ENCODE measurements at regions not wholly inside any gene's neighbourhood (a gene's known extent, or its start where the extent isn't known, plus 50 kb on each side); places are given as distances from the start of the nearest gene placed in this dataset.
A peak's percentile ranks its signal among the peaks of the same experiment; 100 is the strongest.

DNA sequence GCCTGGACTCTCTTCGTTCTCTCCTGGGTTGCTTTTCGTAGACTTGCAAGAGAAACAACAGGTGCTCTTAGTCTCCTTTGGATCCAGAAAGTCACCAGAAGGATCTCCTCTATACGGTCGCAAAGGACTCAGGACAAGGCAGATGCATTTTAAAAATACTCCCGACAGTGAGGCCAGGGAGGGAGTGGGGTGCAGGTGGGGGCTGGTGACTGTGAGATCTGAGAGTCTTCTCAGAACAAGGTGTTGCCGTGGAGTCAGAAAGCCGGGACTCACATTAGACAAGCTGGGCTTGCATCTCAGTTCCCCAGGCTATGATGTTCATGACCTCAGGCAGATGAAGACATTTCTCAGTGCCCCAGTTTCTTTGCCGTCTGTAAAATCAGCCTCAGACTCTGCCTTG lies 507.2 kb downstream of the TCERG1L start:
- ChIA-PET CTCF (no interaction called here), POLR2A (ENCODE audit: unreplicated experiment) (no interaction called here)
- H3K9me1 ChIP-seq (ENCODE audit: insufficient read depth, low read length) = no peaks in the 10 kb centered on the region
- no peak for ATAC-seq (ENCODE audit: low read depth)
- H3K4ac ChIP-seq (ENCODE audit: low read depth, low read length) = no peak overlapping the region
- H3K27ac ChIP-seq (ENCODE audit: insufficient read depth, low read length) = no peak overlapping the region
- intact Hi-C loops (cut with micrococcal nuclease) = no loop called here
- no peak overlapping the region for H3K14ac ChIP-seq (replicated peaks; ENCODE audit: low read depth, low read length)
- no peaks in the 10 kb centered on the region for H4K20me1 ChIP-seq (ENCODE audit: insufficient read depth, low read length)
- H3K56ac ChIP-seq (ENCODE audit: extremely low read depth, insufficient read depth, low read length) = no peak overlapping the region
- no peak overlapping the region for H4K91ac ChIP-seq (ENCODE audit: insufficient read depth, low read depth, low read length)
- H3K18ac ChIP-seq (ENCODE audit: low read depth, low read length) = no peak overlapping the region
- no peak overlapping the region for H3K4me3 ChIP-seq (ENCODE audit: insufficient read depth, low read depth, low read length)
- H2BK20ac ChIP-seq (ENCODE audit: low read depth, low read length) = no peak overlapping the region
- H2BK5ac ChIP-seq (ENCODE audit: low read depth, low read length, poor library complexity, severe bottlenecking) = no peak overlapping the region
- H3K9me3 ChIP-seq (ENCODE audit: control insufficient read depth, insufficient read depth, low read length) = peaks cover 47% of the 10 kb centered on the region
- H3K36me3 ChIP-seq (ENCODE audit: control insufficient read depth, insufficient read depth, low read length) = no peaks in the 10 kb centered on the region
- no CpG with 5 or more reads among the region's 8 CpGs for WGBS, 2 experiments (ENCODE audit: extremely low coverage in 2 of 2, insufficient read length in 1 of 2)
- no peak overlapping the region for H2BK120ac ChIP-seq (ENCODE audit: low read depth, low read length)
- H3K4me1 ChIP-seq (ENCODE audit: control insufficient read depth, insufficient read depth, low read length) = no peaks in the 10 kb centered on the region
- BruUV-seq (replicated peaks) = no TSS peak
- dilution Hi-C loops (cut with HindIII; ENCODE audit: low sequenced_read_pairs, unreplicated experiment) = no loop called here
- in situ Hi-C loops (cut with MboI; ENCODE audit: low sequenced_read_pairs) = no loop called here
- H2AK9ac ChIP-seq (replicated peaks; ENCODE audit: low read depth, low read length, poor library complexity) = no peak overlapping the region
- H3K23ac ChIP-seq (ENCODE audit: low read depth, low read length) = no peak overlapping the region
- TF ChIP-seq MAFK (IDR thresholded peaks at IDR 0.05; ENCODE audit: low read depth, low read length) = no peak
- TF ChIP-seq RFX5 (IDR thresholded peaks at IDR 0.05; ENCODE audit: low read depth, low read length) = no peak
- no peak for TF ChIP-seq CEBPB (IDR thresholded peaks at IDR 0.05; ENCODE audit: low read depth, low read length)
- TF ChIP-seq, protein P1, sequence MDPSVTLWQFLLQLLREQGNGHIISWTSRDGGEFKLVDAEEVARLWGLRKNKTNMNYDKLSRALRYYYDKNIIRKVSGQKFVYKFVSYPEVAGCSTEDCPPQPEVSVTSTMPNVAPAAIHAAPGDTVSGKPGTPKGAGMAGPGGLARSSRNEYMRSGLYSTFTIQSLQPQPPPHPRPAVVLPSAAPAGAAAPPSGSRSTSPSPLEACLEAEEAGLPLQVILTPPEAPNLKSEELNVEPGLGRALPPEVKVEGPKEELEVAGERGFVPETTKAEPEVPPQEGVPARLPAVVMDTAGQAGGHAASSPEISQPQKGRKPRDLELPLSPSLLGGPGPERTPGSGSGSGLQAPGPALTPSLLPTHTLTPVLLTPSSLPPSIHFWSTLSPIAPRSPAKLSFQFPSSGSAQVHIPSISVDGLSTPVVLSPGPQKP (IDR thresholded peaks at IDR 0.05; ENCODE audit: borderline replicate concordance, low read depth, low read length) = no peak
- TF ChIP-seq, protein P2, sequence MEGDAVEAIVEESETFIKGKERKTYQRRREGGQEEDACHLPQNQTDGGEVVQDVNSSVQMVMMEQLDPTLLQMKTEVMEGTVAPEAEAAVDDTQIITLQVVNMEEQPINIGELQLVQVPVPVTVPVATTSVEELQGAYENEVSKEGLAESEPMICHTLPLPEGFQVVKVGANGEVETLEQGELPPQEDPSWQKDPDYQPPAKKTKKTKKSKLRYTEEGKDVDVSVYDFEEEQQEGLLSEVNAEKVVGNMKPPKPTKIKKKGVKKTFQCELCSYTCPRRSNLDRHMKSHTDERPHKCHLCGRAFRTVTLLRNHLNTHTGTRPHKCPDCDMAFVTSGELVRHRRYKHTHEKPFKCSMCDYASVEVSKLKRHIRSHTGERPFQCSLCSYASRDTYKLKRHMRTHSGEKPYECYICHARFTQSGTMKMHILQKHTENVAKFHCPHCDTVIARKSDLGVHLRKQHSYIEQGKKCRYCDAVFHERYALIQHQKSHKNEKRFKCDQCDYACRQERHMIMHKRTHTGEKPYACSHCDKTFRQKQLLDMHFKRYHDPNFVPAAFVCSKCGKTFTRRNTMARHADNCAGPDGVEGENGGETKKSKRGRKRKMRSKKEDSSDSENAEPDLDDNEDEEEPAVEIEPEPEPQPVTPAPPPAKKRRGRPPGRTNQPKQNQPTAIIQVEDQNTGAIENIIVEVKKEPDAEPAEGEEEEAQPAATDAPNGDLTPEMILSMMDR (conservative IDR thresholded peaks at IDR 0.05; ENCODE audit: low read depth, low read length) = no peak
- TF ChIP-seq RAD21 (IDR thresholded peaks at IDR 0.05; ENCODE audit: low read length) = no peak
- TF ChIP-seq FOS (IDR thresholded peaks at IDR 0.05; ENCODE audit: low read depth, low read length) = no peak
- no peak for TF ChIP-seq POLR2A (IDR thresholded peaks at IDR 0.05; ENCODE audit: low read depth, low read length)
- no peak for TF ChIP-seq SMC3 (IDR thresholded peaks at IDR 0.05; ENCODE audit: low read depth, low read length)
- no peak for TF ChIP-seq BHLHE40 (IDR thresholded peaks at IDR 0.05; ENCODE audit: low read depth, low read length)
- no peak for TF ChIP-seq CHD1 (IDR thresholded peaks at IDR 0.05; ENCODE audit: low read depth, low read length)
- no peak for TF ChIP-seq NFE2L2 (IDR thresholded peaks at IDR 0.05; ENCODE audit: low read depth, low read length)
- TF ChIP-seq MXI1 (IDR thresholded peaks at IDR 0.05; ENCODE audit: borderline replicate concordance, low read depth, low read length) = no peak
- no peak for TF ChIP-seq RCOR1 (IDR thresholded peaks at IDR 0.05; ENCODE audit: insufficient replicate concordance, low read length)
- TF ChIP-seq MAZ (IDR thresholded peaks at IDR 0.05; ENCODE audit: borderline replicate concordance, low read depth, low read length) = no peak
- TF ChIP-seq, protein P3, sequence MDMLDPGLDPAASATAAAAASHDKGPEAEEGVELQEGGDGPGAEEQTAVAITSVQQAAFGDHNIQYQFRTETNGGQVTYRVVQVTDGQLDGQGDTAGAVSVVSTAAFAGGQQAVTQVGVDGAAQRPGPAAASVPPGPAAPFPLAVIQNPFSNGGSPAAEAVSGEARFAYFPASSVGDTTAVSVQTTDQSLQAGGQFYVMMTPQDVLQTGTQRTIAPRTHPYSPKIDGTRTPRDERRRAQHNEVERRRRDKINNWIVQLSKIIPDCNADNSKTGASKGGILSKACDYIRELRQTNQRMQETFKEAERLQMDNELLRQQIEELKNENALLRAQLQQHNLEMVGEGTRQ (IDR thresholded peaks at IDR 0.05; ENCODE audit: low read depth, low read length) = no peak
- H2BK15ac ChIP-seq (ENCODE audit: low read depth, low read length) = no peak overlapping the region
- H3K9ac ChIP-seq (ENCODE audit: low read depth, low read length) = no peak overlapping the region
- no peak overlapping the region for H4K8ac ChIP-seq (ENCODE audit: low read depth in 2 of 2, low read length in 2 of 2)
- no peak for DNase-seq
- H2AK5ac ChIP-seq (ENCODE audit: low read depth, low read length) = no peak overlapping the region
- no peak overlapping the region for H3K4me2 ChIP-seq (ENCODE audit: low read depth, low read length)
- no peaks in the 10 kb centered on the region for H3K79me1 ChIP-seq (ENCODE audit: low read depth in 1 of 2, low read length in 2 of 2)
- H3K27me3 ChIP-seq (ENCODE audit: control insufficient read depth, insufficient read depth, low read length) = no peaks in the 10 kb centered on the region
- H4K5ac ChIP-seq (ENCODE audit: low read depth, low read length) = no peak overlapping the region
- peak overlapping the region; percentile 43 for H2AFZ ChIP-seq (replicated peaks; ENCODE audit: low read length, poor library complexity)
